Prostate gland (tissue), 2 donors: ENCODE measurements at regions not wholly inside any gene's neighbourhood (a gene's known extent, or its start where the extent isn't known, plus 50 kb on each side); places are given as distances from the start of the nearest gene placed in this dataset.

Experiments
- POLR2A ChIP-seq: fragments of 450-650 bp; IDR thresholded peaks from one replicate; pipeline ENCODE4 v1.6.1; 2016; ENCODE audit warnings: antibody characterized with exemption, mild to moderate bottlenecking
- TF ChIP-seq, protein P1 (sequence below), 4 experiments: fragments of 200-600 bp in 2 of 4; fragments of 450-650 bp in 2 of 4; sonication (generic) in 2 of 4; IDR thresholded peaks; 1 replicate in 3 of 4; 2 replicates in 1 of 4; pipeline ENCODE4 v1.5.1; 2016 to 2019; ENCODE audit warnings: antibody characterized with exemption in 4 of 4, mild to moderate bottlenecking in 2 of 4, moderate library complexity in 2 of 4

DNA sequence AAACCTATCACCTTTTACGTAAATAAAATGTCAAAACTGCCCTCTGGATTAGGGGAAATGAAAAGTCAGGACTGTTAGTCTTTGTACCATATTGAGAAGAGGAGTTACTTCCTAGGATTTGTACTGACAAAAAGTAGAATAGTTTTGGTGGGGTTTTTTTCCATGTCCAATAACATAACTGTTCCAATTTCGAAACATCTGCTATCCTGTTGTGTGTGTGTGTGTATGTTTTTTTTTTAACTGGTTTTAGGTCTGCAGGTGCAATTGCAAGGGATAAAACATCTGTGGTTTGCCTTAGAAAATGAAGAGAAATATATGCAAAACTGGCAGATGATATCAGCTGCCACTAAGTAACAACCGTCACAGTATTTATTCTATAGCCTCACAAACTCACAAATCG, 506.8 kb downstream of the NFIB start:
- TF ChIP-seq, protein P1, sequence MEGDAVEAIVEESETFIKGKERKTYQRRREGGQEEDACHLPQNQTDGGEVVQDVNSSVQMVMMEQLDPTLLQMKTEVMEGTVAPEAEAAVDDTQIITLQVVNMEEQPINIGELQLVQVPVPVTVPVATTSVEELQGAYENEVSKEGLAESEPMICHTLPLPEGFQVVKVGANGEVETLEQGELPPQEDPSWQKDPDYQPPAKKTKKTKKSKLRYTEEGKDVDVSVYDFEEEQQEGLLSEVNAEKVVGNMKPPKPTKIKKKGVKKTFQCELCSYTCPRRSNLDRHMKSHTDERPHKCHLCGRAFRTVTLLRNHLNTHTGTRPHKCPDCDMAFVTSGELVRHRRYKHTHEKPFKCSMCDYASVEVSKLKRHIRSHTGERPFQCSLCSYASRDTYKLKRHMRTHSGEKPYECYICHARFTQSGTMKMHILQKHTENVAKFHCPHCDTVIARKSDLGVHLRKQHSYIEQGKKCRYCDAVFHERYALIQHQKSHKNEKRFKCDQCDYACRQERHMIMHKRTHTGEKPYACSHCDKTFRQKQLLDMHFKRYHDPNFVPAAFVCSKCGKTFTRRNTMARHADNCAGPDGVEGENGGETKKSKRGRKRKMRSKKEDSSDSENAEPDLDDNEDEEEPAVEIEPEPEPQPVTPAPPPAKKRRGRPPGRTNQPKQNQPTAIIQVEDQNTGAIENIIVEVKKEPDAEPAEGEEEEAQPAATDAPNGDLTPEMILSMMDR (IDR thresholded peaks at IDR 0.05), result no peak
- no peak for TF ChIP-seq POLR2A
